ENCODE measurements at regions not wholly inside any gene's neighbourhood (a gene's known extent, or its start where the extent isn't known, plus 50 kb on each side); places are given as distances from the start of the nearest gene placed in this dataset.

- Mint-ChIP-seq H3K4me1 (ENCODE audit: low read depth in 2 of 2) (no peaks in the 10 kb centered on the region), H3K27me3 (peaks cover 0 to 2% of the 10 kb centered on the region in 2 donors), H3K4me3 (no peak overlapping the region), H3K9me3 (no peaks in the 10 kb centered on the region), H3K27ac (no peak overlapping the region), H3K36me3 (no peaks in the 10 kb centered on the region)
- ATAC-seq, result no peak
- DNase-seq (ENCODE audit: low spot score), result no peak
Observed at GRCh38 chr13:111904701-111905608, 162.0 kb upstream of the SOX1 start.

DNA sequence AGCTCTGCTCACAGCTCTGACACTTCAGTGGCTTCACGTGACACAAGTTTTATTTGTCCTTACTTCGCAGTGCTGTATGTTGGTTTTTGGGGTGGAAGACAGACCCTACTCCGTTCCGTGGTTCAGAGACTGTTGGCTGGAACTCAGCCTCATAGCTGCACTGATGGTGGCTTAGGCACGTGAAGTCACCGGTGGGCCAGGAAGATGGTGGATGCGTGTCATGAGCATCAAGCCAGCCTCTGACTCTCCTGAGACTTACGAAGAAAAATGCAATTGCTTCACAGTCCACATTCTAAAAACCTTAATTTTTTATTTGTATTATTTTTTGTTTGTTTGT is 161.4 kb upstream of the SOX1 start:
- DNase-seq (ENCODE audit: low spot score) (no peak), ATAC-seq (no peak)
- H3K36me3 Mint-ChIP-seq, result no peaks in the 10 kb centered on the region
- no peaks in the 10 kb centered on the region for H3K9me3 Mint-ChIP-seq
- H3K4me3 Mint-ChIP-seq, result no peak overlapping the region
- no peak overlapping the region for H3K27ac Mint-ChIP-seq
- peaks cover 0 to 2% of the 10 kb centered on the region in 2 donors for H3K27me3 Mint-ChIP-seq
- H3K4me1 Mint-ChIP-seq (ENCODE audit: low read depth in 2 of 2), result no peaks in the 10 kb centered on the region

DNA sequence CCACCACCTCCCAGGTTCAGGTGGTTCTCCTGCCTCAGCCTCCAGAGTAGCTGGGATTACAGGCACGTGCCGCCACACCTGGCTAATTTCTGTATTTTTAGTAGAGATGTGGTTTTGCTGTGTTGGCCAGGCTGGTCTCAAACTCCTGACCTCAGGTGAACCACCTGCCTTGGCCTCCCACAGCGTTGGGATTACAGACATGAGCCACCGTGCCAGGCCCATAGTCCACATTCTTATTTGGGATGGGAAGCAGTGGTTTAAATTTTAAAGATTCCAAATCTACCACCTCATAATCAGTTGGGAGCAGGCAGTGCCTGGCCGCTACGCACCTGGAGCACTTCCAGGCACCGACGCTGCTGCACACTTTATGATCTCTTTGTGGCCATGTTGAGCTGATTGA is 160.6 kb upstream of the SOX1 start:
- H3K4me1 Mint-ChIP-seq (ENCODE audit: low read depth in 2 of 2), result no peaks in the 10 kb centered on the region
- no peak overlapping the region for H3K27ac Mint-ChIP-seq
- H3K4me3 Mint-ChIP-seq, result no peak overlapping the region
- peaks cover 0 to 2% of the 10 kb centered on the region in 2 donors for H3K27me3 Mint-ChIP-seq
- no peaks in the 10 kb centered on the region for H3K9me3 Mint-ChIP-seq
- no peaks in the 10 kb centered on the region for H3K36me3 Mint-ChIP-seq
- ATAC-seq, result no peak
- no peak for DNase-seq (ENCODE audit: low spot score)

GRCh38 chr13:111906816-111907215 is 160.1 kb upstream of the SOX1 start:
- Mint-ChIP-seq H3K36me3 (no peaks in the 10 kb centered on the region), H3K27me3 (peaks cover 0 to 2% of the 10 kb centered on the region in 2 donors), H3K27ac (no peak overlapping the region), H3K4me3 (no peak overlapping the region), H3K9me3 (no peaks in the 10 kb centered on the region), H3K4me1 (ENCODE audit: low read depth in 2 of 2) (no peaks in the 10 kb centered on the region)
- DNase-seq (ENCODE audit: low spot score) (no peak), ATAC-seq (no peak)

GRCh38 chr13:111907341-111907880 is 159.5 kb upstream of the SOX1 start:
- Mint-ChIP-seq H3K4me3 (no peak overlapping the region), H3K36me3 (no peaks in the 10 kb centered on the region), H3K27ac (no peak overlapping the region)

DNA sequence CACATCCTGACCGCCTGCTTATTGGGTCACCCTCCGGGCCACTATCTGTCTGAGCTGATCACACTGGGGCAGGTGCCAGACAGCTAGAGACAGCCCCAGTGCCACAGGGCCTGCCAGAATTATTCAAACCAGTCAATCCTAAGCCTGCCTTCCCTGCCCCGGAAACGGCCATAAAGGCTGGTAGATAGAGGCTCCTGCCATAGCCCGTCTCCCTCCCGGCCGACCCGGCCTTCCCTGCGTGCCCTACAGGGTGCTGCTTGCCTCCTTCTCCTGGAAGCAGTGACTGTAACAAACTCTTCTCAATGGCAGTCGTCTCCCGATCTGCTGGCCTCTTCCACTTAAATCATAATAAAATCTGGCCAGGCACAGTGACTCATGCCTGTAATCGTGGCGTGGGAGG is 158.6 kb upstream of the SOX1 start:
- peaks cover 0 to 2% of the 10 kb centered on the region in 2 donors for H3K27me3 Mint-ChIP-seq
- H3K9me3 Mint-ChIP-seq, result no peaks in the 10 kb centered on the region
- H3K27ac Mint-ChIP-seq, result no peak overlapping the region
- ATAC-seq (no peak), DNase-seq (ENCODE audit: low spot score) (no peak)
- no peaks in the 10 kb centered on the region for H3K4me1 Mint-ChIP-seq (ENCODE audit: low read depth in 2 of 2)
- no peaks in the 10 kb centered on the region for H3K36me3 Mint-ChIP-seq
- H3K4me3 Mint-ChIP-seq, result no peak overlapping the region

More at GRCh38 chr13:111907341-111907880, 159.5 kb upstream of the SOX1 start:
- DNase-seq (ENCODE audit: low spot score) (no peak), ATAC-seq (no peak)
- Mint-ChIP-seq H3K9me3 (no peaks in the 10 kb centered on the region), H3K4me1 (ENCODE audit: low read depth in 2 of 2) (no peaks in the 10 kb centered on the region), H3K27me3 (peaks cover 0 to 2% of the 10 kb centered on the region in 2 donors)

DNA sequence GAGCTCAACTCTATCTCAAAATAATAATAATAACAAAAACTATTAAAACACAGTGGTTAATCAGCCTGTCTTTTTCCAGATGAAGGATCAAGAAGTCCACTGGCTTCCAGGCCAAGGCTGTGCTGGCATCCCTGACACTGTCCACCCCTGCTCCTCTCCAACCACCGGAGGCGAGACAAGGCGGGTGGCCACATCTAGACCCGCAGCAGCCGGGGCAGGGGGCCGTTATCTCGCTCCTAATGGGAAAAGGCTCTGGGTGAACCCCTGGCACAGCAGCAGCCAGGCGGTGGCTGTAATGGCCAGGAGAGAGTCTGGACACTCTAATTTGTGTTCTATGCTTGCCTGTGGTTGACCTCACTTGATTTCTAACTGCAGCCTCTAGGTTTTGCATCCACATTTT is 158.0 kb upstream of the SOX1 start:
- H3K4me1 Mint-ChIP-seq (ENCODE audit: low read depth in 2 of 2), result no peaks in the 10 kb centered on the region
- H3K36me3 Mint-ChIP-seq, result no peaks in the 10 kb centered on the region
- no peak for ATAC-seq
- no peak for DNase-seq (ENCODE audit: low spot score)
- peaks cover 0 to 2% of the 10 kb centered on the region in 2 donors for H3K27me3 Mint-ChIP-seq
- no peaks in the 10 kb centered on the region for H3K9me3 Mint-ChIP-seq
- no peak overlapping the region for H3K27ac Mint-ChIP-seq
- no peak overlapping the region for H3K4me3 Mint-ChIP-seq

DNA sequence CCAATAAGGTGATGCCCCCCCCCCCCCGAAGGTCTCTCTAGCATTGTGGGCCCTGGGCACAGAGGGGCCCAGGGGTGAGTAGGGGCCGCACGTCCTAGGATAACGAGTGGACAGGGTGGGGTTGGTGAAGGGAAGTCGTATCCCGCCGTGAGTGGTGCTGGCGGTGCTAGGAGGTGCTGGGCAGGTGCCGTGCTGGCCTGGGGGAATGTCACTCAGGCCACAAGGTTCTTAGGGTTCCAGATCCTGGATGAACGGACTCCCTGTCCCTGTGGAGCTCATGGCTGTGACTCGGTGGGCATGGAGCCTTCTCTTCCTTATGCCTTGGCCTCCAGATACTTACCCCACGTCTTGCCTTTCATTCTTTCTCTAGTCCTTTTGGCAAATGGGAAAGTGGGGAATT is 157.4 kb upstream of the SOX1 start:
- Mint-ChIP-seq H3K27ac (no peak overlapping the region), H3K36me3 (no peaks in the 10 kb centered on the region), H3K27me3 (peaks cover 0 to 2% of the 10 kb centered on the region in 2 donors), H3K4me3 (no peak overlapping the region), H3K4me1 (ENCODE audit: low read depth in 2 of 2) (no peaks in the 10 kb centered on the region), H3K9me3 (no peaks in the 10 kb centered on the region)
- no peak for ATAC-seq
- DNase-seq (ENCODE audit: low spot score), result no peak

GRCh38 chr13:111909971-111910671 is 156.8 kb upstream of the SOX1 start:
- Mint-ChIP-seq H3K27me3 (peaks cover 0 to 2% of the 10 kb centered on the region in 2 donors), H3K4me3 (no peak overlapping the region), H3K9me3 (no peaks in the 10 kb centered on the region), H3K27ac (no peak overlapping the region), H3K4me1 (ENCODE audit: low read depth in 2 of 2) (no peaks in the 10 kb centered on the region), H3K36me3 (no peaks in the 10 kb centered on the region)
- DNase-seq (ENCODE audit: low spot score) (no peak), ATAC-seq (no peak)

- H3K27ac Mint-ChIP-seq, result no peak overlapping the region
- no peaks in the 10 kb centered on the region for H3K36me3 Mint-ChIP-seq
- peaks cover 0 to 2% of the 10 kb centered on the region in 2 donors for H3K27me3 Mint-ChIP-seq
- DNase-seq (ENCODE audit: low spot score) (no peak), ATAC-seq (no peak)
- no peaks in the 10 kb centered on the region for H3K9me3 Mint-ChIP-seq
- no peak overlapping the region for H3K4me3 Mint-ChIP-seq
- no peaks in the 10 kb centered on the region for H3K4me1 Mint-ChIP-seq (ENCODE audit: low read depth in 2 of 2)
Observed at GRCh38 chr13:111911121-111911720, 155.7 kb upstream of the SOX1 start.

GRCh38 chr13:111911754-111912452 is 155.0 kb upstream of the SOX1 start:
- no peak for DNase-seq (ENCODE audit: low spot score)
- Mint-ChIP-seq H3K27ac (no peak overlapping the region), H3K27me3 (peaks cover 0 to 2% of the 10 kb centered on the region in 2 donors)

DNA sequence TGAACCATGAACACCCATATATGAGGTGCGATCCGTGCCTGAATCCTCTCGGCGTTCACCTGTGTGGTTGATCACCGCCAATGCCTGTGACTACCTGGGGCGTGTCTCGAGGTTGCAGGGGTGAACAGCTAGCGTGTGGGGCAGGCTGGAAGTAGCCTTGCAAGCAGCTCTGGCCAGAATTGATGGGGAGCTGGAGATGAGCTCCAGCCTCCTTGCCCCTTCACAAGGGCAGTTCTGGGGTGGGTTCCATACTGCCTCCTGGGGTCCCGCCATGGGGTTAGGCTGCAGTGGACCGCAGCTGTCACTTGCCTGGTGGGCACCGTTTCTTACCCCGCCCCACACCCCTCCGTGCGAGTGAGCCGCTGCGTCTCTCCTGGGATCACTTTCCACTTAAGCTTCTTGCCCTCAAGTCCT is 154.5 kb upstream of the SOX1 start:
- H3K27ac Mint-ChIP-seq, result no peak overlapping the region
- H3K9me3 Mint-ChIP-seq, result no peaks in the 10 kb centered on the region
- no peaks in the 10 kb centered on the region for H3K4me1 Mint-ChIP-seq (ENCODE audit: low read depth in 2 of 2)
- H3K27me3 Mint-ChIP-seq, result peaks cover 0 to 3% of the 10 kb centered on the region in 2 donors
- H3K4me3 Mint-ChIP-seq, result no peak overlapping the region
- ATAC-seq (no peak), DNase-seq (ENCODE audit: low spot score) (no peak)
- no peaks in the 10 kb centered on the region for H3K36me3 Mint-ChIP-seq

More at GRCh38 chr13:111911754-111912452, 155.0 kb upstream of the SOX1 start:
- ATAC-seq, result no peak
- no peaks in the 10 kb centered on the region for H3K4me1 Mint-ChIP-seq (ENCODE audit: low read depth in 2 of 2)
- H3K36me3 Mint-ChIP-seq, result no peaks in the 10 kb centered on the region
- no peak overlapping the region for H3K4me3 Mint-ChIP-seq
- H3K9me3 Mint-ChIP-seq, result no peaks in the 10 kb centered on the region

DNA sequence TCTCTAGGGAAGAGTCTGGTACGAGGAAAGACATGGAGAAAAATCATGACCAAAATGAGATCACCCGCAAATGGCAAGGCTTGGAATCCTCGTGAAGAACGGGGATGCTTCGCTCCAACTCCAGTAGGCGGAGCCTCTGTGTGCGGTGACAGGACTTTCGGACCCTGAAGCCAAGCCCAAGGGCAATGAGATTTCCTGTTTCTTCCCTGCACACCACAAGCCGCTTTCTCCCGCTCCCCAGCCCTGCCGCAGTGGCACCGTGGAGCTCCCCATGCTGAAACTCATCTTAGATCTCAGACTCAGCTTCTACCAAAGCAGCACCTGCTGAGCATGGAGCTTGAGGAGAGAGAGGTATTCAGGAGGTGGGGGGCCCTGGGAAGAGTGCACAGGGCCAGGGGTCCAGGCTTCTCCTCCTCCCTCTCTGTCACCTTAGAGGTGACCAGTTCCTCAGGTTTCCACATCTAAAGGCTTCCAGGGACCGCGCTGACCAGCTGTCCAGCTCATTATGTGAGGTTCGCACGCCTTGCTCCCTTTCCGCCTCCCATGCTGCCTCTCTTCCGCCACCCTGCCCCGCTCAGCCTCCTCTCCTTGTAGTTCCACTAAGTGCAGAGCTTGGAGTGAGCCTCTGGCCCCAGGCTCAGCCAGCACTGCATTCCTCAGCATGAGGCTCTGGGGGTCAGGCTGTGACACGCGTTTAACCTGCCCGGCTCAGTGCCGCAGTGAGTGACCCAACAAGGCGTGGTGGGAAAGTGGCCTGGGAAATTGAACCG is 153.8 kb upstream of the SOX1 start:
- peaks cover 5 to 9% of the 10 kb centered on the region in 2 donors for H3K27me3 Mint-ChIP-seq
- no peak overlapping the region for H3K27ac Mint-ChIP-seq
- H3K4me1 Mint-ChIP-seq (ENCODE audit: low read depth in 2 of 2), result no peaks in the 10 kb centered on the region
- no peak for DNase-seq (ENCODE audit: low spot score)
- no peaks in the 10 kb centered on the region for H3K36me3 Mint-ChIP-seq
- H3K4me3 Mint-ChIP-seq, result no peak overlapping the region
- no peak for ATAC-seq
- no peaks in the 10 kb centered on the region for H3K9me3 Mint-ChIP-seq
